A549 (cell line): ENCODE measurements at regions not wholly inside any gene's neighbourhood (a gene's known extent, or its start where the extent isn't known, plus 50 kb on each side); places are given as distances from the start of the nearest gene placed in this dataset.

Source experiments
- ATAC-seq, 2 experiments: fragments of 200-7000 bp in 1 of 2; fragments of >200 bp in 1 of 2; cut with Nextera tagmentation in 1 of 2; cut with Tn5 transposase in 1 of 2; 3 replicates each; pipeline versions ENCODE4 v1.8.0 to v1.9.1; 2018 to 2020; ENCODE audit warnings: mild to moderate bottlenecking in 1 of 2, moderate library complexity in 1 of 2
- CTCF ChIA-PET: fragments of 300-600 bp; sonication (Branson Sonifier 250); formaldehyde crosslinking; extraction: SDS; loops from one replicate; lab custom pipeline; 2021; ENCODE audit warnings: antibody characterized with exemption, inconsistent platforms; lab: Yijun Ruan, JAX
- POLR2A ChIA-PET: fragments of 350-600 bp; formaldehyde crosslinking; extraction: SDS; loops from one replicate; lab custom pipeline; 2021; ENCODE audit warnings: antibody characterized with exemption, inconsistent platforms; lab: Yijun Ruan, JAX
- DNase-seq, 2 experiments: peaks; one replicate each; pipeline versions ENCODE4 v3.0.0 to v3.0.0-alpha.2; 2011 to 2016; ENCODE audit warnings: low read depth in 1 of 2, low spot score in 1 of 2
- FAIRE-seq: peaks from 2 replicates; lab custom pipeline; 2011; peaks lifted over from hg19 to GRCh38; lab: Jason Lieb, UNC
- H3K27ac ChIP-seq, 2 experiments: fragments of >200 bp; sonication (Bioruptor Twin); formaldehyde crosslinking; 3 replicates each; pipeline ENCODE4 v1.5.1; 2016 to 2017
- H3K4me1 ChIP-seq: fragments of >200 bp; sonication (Bioruptor Twin); formaldehyde crosslinking; 3 replicates; pipeline ENCODE4 v1.6.1; 2016
- H3K4me2 ChIP-seq: fragments of >200 bp; sonication (Bioruptor Twin); formaldehyde crosslinking; 3 replicates; pipeline ENCODE4 v1.6.1; 2016
- H3K4me3 ChIP-seq: fragments of >200 bp; sonication (Bioruptor Twin); formaldehyde crosslinking; 3 replicates; pipeline ENCODE4 v1.5.1; 2016
- H3K9me3 ChIP-seq: fragments of >200 bp; sonication (Bioruptor Twin); formaldehyde crosslinking; 3 replicates; pipeline ENCODE4 v1.6.1; 2016
- BCL3 ChIP-seq: fragments of >200 bp; sonication (Bioruptor Twin); formaldehyde crosslinking; IDR thresholded peaks from 3 replicates; pipeline ENCODE4 v1.6.1; 2016
- BHLHE40 ChIP-seq: IDR thresholded peaks from 2 replicates; pipeline ENCODE4 v1.6.1; 2012; ENCODE audit warnings: low read depth, low read length, inconsistent platforms
- CEBPB ChIP-seq, 2 experiments: fragments of >200 bp in 1 of 2; sonication (Bioruptor Twin) in 1 of 2; formaldehyde crosslinking in 1 of 2; IDR thresholded peaks; 2 replicates each; pipeline ENCODE4 v1.6.1; 2012 to 2016
- EHF ChIP-seq: fragments of 250-450 bp; sonication (Bioruptor Pico); IDR thresholded peaks from 2 replicates; pipeline ENCODE4 v1.5.0; 2020; ENCODE audit warnings: mild to moderate bottlenecking
- ELK1 ChIP-seq: fragments of 150-350 bp; IDR thresholded peaks from 2 replicates; pipeline ENCODE4 v1.6.1; 2014; ENCODE audit warnings: low read depth, mild to moderate bottlenecking, low read length
- EP300 ChIP-seq, 2 experiments: fragments of >200 bp; sonication (Bioruptor Twin); formaldehyde crosslinking; IDR thresholded peaks; 2 replicates in 1 of 2; 3 replicates in 1 of 2; pipeline ENCODE4 v1.6.1; 2016 to 2017
- FOSB ChIP-seq: fragments of 250-450 bp; sonication (Bioruptor Pico); IDR thresholded peaks from 2 replicates; pipeline ENCODE4 v1.5.0; 2020; ENCODE audit warnings: mild to moderate bottlenecking, moderate library complexity
- HEYL ChIP-seq: fragments of 250-450 bp; sonication (Bioruptor Pico); IDR thresholded peaks from 2 replicates; pipeline ENCODE4 v1.8.0; 2021; ENCODE audit warnings: mild to moderate bottlenecking, moderate library complexity
- KDM1A ChIP-seq: fragments of 200-600 bp; sonication (generic); IDR thresholded peaks from 2 replicates; pipeline ENCODE4 v1.6.1; 2016; ENCODE audit warnings: low read depth, mild to moderate bottlenecking
- KDM5A ChIP-seq: fragments of 200-600 bp; sonication (generic); IDR thresholded peaks from 2 replicates; pipeline ENCODE4 v1.6.1; 2016; ENCODE audit warnings: antibody characterized with exemption, mild to moderate bottlenecking
- NPAS2 ChIP-seq: fragments of 250-450 bp; sonication (Bioruptor Pico); IDR thresholded peaks from 2 replicates; pipeline ENCODE4 v1.8.0; 2022; ENCODE audit warnings: mild to moderate bottlenecking, moderate library complexity, borderline replicate concordance
- PBX3 ChIP-seq: IDR thresholded peaks from 2 replicates; pipeline ENCODE4 v1.6.1; 2012
- POLR2A ChIP-seq: IDR thresholded peaks from 2 replicates; pipeline ENCODE4 v1.6.1; 2012; ENCODE audit warnings: mild to moderate bottlenecking, low read length
- RARB ChIP-seq: fragments of 250-450 bp; sonication (Bioruptor Pico); IDR thresholded peaks from 2 replicates; pipeline ENCODE4 v1.8.0; 2021; ENCODE audit warnings: mild to moderate bottlenecking, moderate library complexity
- RCOR1 ChIP-seq: fragments of 150-350 bp; IDR thresholded peaks from 2 replicates; pipeline ENCODE4 v1.6.1; 2014; ENCODE audit warnings: antibody characterized with exemption, low read length, low read depth
- RNF2 ChIP-seq: fragments of 200-600 bp; sonication (generic); IDR thresholded peaks from 2 replicates; pipeline ENCODE4 v1.6.1; 2016; ENCODE audit warnings: low read depth, mild to moderate bottlenecking, antibody characterized with exemption, moderate library complexity, borderline replicate concordance
- SMC3 ChIP-seq: fragments of >200 bp; sonication (Bioruptor Twin); formaldehyde crosslinking; IDR thresholded peaks from 3 replicates; pipeline ENCODE4 v1.6.1; 2018; ENCODE audit warnings: inconsistent platforms
- TFCP2L1 ChIP-seq: fragments of 250-450 bp; sonication (Bioruptor Pico); IDR thresholded peaks from 2 replicates; pipeline ENCODE4 v1.5.0; 2021; ENCODE audit warnings: mild to moderate bottlenecking
- USF2 ChIP-seq: fragments of 450-650 bp; IDR thresholded peaks from 2 replicates; pipeline ENCODE4 v1.6.1; 2014; ENCODE audit warnings: antibody characterized with exemption
- ZC3H11A ChIP-seq: fragments of 450-650 bp; IDR thresholded peaks from 2 replicates; pipeline ENCODE4 v1.6.1; 2014; ENCODE audit warnings: antibody characterized with exemption, mild to moderate bottlenecking
- ZNF302 ChIP-seq: fragments of 250-450 bp; sonication (Bioruptor Pico); IDR thresholded peaks from 2 replicates; pipeline ENCODE4 v1.9.0; 2021; ENCODE audit warnings: inconsistent platforms, mild to moderate bottlenecking, moderate library complexity
- ZSCAN20 ChIP-seq: fragments of 250-450 bp; sonication (Bioruptor Pico); IDR thresholded peaks from 2 replicates; pipeline ENCODE4 v1.8.0; 2022; ENCODE audit warnings: mild to moderate bottlenecking, moderate library complexity
- WGBS: methylation state at CpG from one replicate; pipeline ENCODE4 v1.1.6; 2017; ENCODE audit errors: missing lambda C conversion rate; 5-methylcytosine and 5-hydroxymethylcytosine counted together

- Histone ChIP-seq H3K27ac (no peak overlapping the region), H3K4me1 (no peaks in the 10 kb centered on the region), H3K4me3 (no peak overlapping the region), H3K9me3 (no peaks in the 10 kb centered on the region), H3K4me2 (no peak overlapping the region)
- no peak for FAIRE-seq
- DNase-seq = no peak
- ATAC-seq = no peak
- 85% methylated on average over 4 of the region's 4 CpGs for WGBS
- POLR2A ChIA-PET = no interaction called here
- TF ChIP-seq EP300 (IDR thresholded peaks at IDR 0.05) (no peak), USF2 (no peak), SMC3 (no peak), BCL3 (no peak), ZNF302 (CRISPR knock-in tag) (no peak), RARB (CRISPR knock-in tag) (no peak), RNF2 (no peak), PBX3 (no peak), POLR2A (no peak), ZC3H11A (no peak), KDM5A (no peak)
- CTCF ChIA-PET = no interaction called here
Observed at GRCh38 chr5:92527311-92528078, 1053.5 kb downstream of the NR2F1-AS1 start.

- Histone ChIP-seq H3K4me1 (peaks cover 1% of the 10 kb centered on the region; the same call in 2 of the 3 replicates), H3K27ac (no peak overlapping the region), H3K4me3 (no peak overlapping the region), H3K9me3 (no peaks in the 10 kb centered on the region), H3K4me2 (no peak overlapping the region)
- TF ChIP-seq BHLHE40 (no peak), CEBPB (IDR thresholded peaks at IDR 0.05) (no peak), ZSCAN20 (CRISPR knock-in tag) (no peak), FOSB (CRISPR knock-in tag) (no peak), KDM1A (no peak), SMC3 (no peak), EHF (CRISPR knock-in tag) (no peak), ZNF302 (CRISPR knock-in tag) (no peak), RCOR1 (no peak), ELK1 (no peak), TFCP2L1 (no peak), USF2 (no peak), NPAS2 (no peak), HEYL (no peak)
- DNase-seq (no peak), ATAC-seq (no peak), FAIRE-seq (no peak)
- ChIA-PET POLR2A (interaction anchor here (0.7 kb wide), 1 partner anchor 21 kb away, joined by 3 read pairs; no protein-coding TSS in a partner anchor), CTCF (interaction anchor here (0.8 kb wide), 1 partner anchor 8 kb away, joined by 3 read pairs; no protein-coding TSS in a partner anchor)
- WGBS = 98% methylated on average over 2 of the region's 2 CpGs
Observed at GRCh38 chr5:92525131-92525530, 1055.9 kb downstream of the NR2F1-AS1 start.
